OCI-LY7 (cell line): ENCODE measurements at regions not wholly inside any gene's neighbourhood (a gene's known extent, or its start where the extent isn't known, plus 50 kb on each side); places are given as distances from the start of the nearest gene placed in this dataset.

Source experiments
- BruUV-seq: library from RNA; stranded (reverse); fragments of 400-500 nt; replicated peaks from 2 replicates; lab custom pipeline; 2021; lab: Mats Ljungman, UMichigan
- CTCF ChIA-PET: fragments of 300-600 bp; sonication (Branson Sonifier 250); formaldehyde crosslinking; loops from one replicate; lab custom pipeline; 2022; ENCODE audit warnings: antibody characterized with exemption; ENCODE audit not compliant: unreplicated experiment; lab: Charles Lee
- POLR2A ChIA-PET: fragments of 300-600 bp; sonication (Branson Sonifier 250); formaldehyde crosslinking; loops from one replicate; lab custom pipeline; 2022; ENCODE audit warnings: antibody characterized with exemption; lab: Charles Lee
- DNase-seq: peaks from one replicate; pipeline ENCODE4 v3.0.0-alpha.2; 2015; ENCODE audit warnings: low spot score
- H2AFZ ChIP-seq: fragments of 200-600 bp; sonication (generic), shearing (Covaris generic); 2 replicates; pipeline ENCODE4 v1.6.1; 2014; ENCODE audit warnings: mild to moderate bottlenecking, antibody characterized with exemption, low read length, moderate library complexity
- H3K27ac ChIP-seq: fragments of 200-600 bp; sonication (generic); 2 replicates; pipeline ENCODE4 v1.5.1; 2014; ENCODE audit warnings: mixed run types, low read depth, mild to moderate bottlenecking, moderate library complexity, low read length, inconsistent platforms; ENCODE audit not compliant: poor library complexity, severe bottlenecking
- H3K36me3 ChIP-seq: fragments of 200-600 bp; sonication (generic); 2 replicates; pipeline ENCODE4 v1.6.1; 2014; ENCODE audit warnings: mild to moderate bottlenecking, antibody characterized with exemption, low read length, moderate library complexity, mixed read lengths; ENCODE audit not compliant: insufficient read depth
- H3K4me1 ChIP-seq: fragments of 200-600 bp; sonication (generic); 2 replicates; pipeline ENCODE4 v1.5.1; 2014; ENCODE audit warnings: mild to moderate bottlenecking, low read length; ENCODE audit not compliant: insufficient read depth, poor library complexity, severe bottlenecking
- H3K4me2 ChIP-seq: fragments of 200-600 bp; sonication (generic); 2 replicates; pipeline ENCODE4 v1.6.1; 2014; ENCODE audit warnings: mild to moderate bottlenecking, low read length
- H3K4me3 ChIP-seq: fragments of 200-600 bp; sonication (generic); 2 replicates; pipeline ENCODE4 v1.5.1; 2014; ENCODE audit warnings: mild to moderate bottlenecking, low read depth, low read length; ENCODE audit not compliant: poor library complexity, severe bottlenecking
- H3K79me2 ChIP-seq: fragments of 200-600 bp; sonication (generic); 2 replicates; pipeline ENCODE4 v1.6.1; 2016; ENCODE audit warnings: low read depth, mild to moderate bottlenecking, low read length, moderate library complexity, mixed read lengths; ENCODE audit not compliant: insufficient read depth
- H3K9me2 ChIP-seq: fragments of 200-600 bp; sonication (generic); 2 replicates; pipeline ENCODE4 v1.6.1; 2016; ENCODE audit warnings: mild to moderate bottlenecking, low read length, mixed read lengths; ENCODE audit not compliant: insufficient read depth
- H3K9me3 ChIP-seq: fragments of 200-600 bp; sonication (generic); 2 replicates; pipeline ENCODE4 v1.6.1; 2014; ENCODE audit warnings: mild to moderate bottlenecking, mixed run types, low read length, mixed read lengths
- H4K20me1 ChIP-seq: fragments of 200-600 bp; sonication (generic); 2 replicates; pipeline ENCODE4 v1.6.1; 2014; ENCODE audit warnings: mild to moderate bottlenecking, antibody characterized with exemption, low read length, moderate library complexity, mixed read lengths; ENCODE audit not compliant: insufficient read depth
- EZH2phosphoT487 ChIP-seq: fragments of 200-600 bp; sonication (generic); IDR thresholded peaks from 2 replicates; pipeline ENCODE4 v1.6.1; 2018; ENCODE audit warnings: low read depth, borderline replicate concordance, mild to moderate bottlenecking, mixed run types, antibody characterized with exemption, low read length, moderate library complexity, mixed read lengths
- intact Hi-C: fragments of 100-400 bp; cut with micrococcal nuclease; formaldehyde crosslinking; loops from one replicate; pipeline ENCODE4 v1.10.0; 2022; ENCODE audit not compliant: unreplicated experiment
- TF ChIP-seq, protein P1 (sequence below): fragments of 200-600 bp; sonication (generic); conservative IDR thresholded peaks from 2 replicates; pipeline ENCODE4 v1.5.1; 2014; ENCODE audit warnings: mild to moderate bottlenecking, antibody characterized with exemption, low read length, moderate library complexity, mixed read lengths

DNA sequence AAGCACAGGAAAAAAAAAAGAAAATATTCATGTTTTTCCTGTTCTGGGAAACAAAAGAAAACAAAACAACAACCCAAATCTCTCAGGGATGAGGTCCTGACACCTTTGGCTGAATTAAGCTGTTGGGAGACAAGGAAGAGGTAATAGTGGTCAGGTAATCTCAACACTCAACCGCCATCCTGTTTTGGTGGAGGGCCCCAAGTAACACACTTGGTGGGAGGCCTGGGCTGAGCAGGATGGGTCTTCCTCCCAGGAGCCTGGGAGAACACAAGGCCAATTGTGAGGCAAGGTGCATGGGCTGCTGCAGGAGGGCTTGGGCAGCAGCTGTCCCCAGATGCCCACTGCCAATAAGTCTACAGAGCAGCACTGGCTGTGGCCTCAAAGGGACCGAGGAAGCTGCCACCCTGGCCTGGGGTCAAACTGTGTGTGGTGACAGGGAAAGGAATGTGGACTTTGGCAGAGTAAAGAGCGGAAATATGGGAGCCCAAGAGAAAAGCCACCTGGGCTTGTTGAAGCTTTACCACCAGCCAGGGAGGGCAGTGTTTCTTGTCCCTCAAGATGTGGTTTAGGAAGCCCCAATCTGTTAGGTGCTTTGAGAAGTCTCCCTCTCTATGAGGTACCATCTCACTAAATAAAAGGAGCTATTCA lies 93.5 kb upstream of the SLC25A13 start:
- peak overlapping the region; percentile 78 for H2AFZ ChIP-seq
- POLR2A ChIA-PET, result interaction anchor here (0.6 kb wide), 1 partner anchor 275 kb away, joined by 3 read pairs; no protein-coding TSS in a partner anchor
- CTCF ChIA-PET, result no interaction called here
- TF ChIP-seq, protein P1, sequence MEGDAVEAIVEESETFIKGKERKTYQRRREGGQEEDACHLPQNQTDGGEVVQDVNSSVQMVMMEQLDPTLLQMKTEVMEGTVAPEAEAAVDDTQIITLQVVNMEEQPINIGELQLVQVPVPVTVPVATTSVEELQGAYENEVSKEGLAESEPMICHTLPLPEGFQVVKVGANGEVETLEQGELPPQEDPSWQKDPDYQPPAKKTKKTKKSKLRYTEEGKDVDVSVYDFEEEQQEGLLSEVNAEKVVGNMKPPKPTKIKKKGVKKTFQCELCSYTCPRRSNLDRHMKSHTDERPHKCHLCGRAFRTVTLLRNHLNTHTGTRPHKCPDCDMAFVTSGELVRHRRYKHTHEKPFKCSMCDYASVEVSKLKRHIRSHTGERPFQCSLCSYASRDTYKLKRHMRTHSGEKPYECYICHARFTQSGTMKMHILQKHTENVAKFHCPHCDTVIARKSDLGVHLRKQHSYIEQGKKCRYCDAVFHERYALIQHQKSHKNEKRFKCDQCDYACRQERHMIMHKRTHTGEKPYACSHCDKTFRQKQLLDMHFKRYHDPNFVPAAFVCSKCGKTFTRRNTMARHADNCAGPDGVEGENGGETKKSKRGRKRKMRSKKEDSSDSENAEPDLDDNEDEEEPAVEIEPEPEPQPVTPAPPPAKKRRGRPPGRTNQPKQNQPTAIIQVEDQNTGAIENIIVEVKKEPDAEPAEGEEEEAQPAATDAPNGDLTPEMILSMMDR, result no peak
- no peak for TF ChIP-seq EZH2phosphoT487
- H3K4me3 ChIP-seq, result no peak overlapping the region
- DNase-seq, result no peak
- H3K9me2 ChIP-seq, result no peaks in the 10 kb centered on the region
- H3K27ac ChIP-seq, result no peak overlapping the region
- H3K9me3 ChIP-seq, result no peaks in the 10 kb centered on the region
- H4K20me1 ChIP-seq, result no peaks in the 10 kb centered on the region
- H3K79me2 ChIP-seq, result no peaks in the 10 kb centered on the region
- peaks cover 23% of the 10 kb centered on the region for H3K4me1 ChIP-seq
- BruUV-seq, result no TSS peak
- H3K36me3 ChIP-seq, result no peaks in the 10 kb centered on the region
- intact Hi-C loops, result loop anchor here (1.0 to 10.0 kb wide), 2 partner anchors 501 to 612 kb away; no protein-coding TSS in a partner anchor
- no peak overlapping the region for H3K4me2 ChIP-seq

DNA sequence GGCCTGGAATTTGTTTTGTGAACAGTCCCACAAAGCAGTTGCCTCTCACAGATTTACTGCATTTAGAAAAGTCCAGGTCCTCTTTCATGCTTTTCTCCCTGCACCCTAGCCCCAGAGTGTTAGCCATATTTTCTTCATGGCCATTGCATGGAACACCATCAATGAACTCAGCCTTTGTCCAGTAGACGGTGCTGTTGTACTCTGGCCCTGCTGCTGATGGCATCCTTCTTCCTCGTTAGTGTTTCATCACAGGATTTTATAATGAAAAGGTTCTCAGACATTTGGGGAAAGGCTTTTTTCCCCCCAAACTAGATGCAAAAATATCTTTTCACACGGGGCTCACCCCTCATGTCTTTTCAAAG lies 93.0 kb upstream of the SLC25A13 start:
- intact Hi-C loops, result loop anchor here (1.0 to 10.0 kb wide), 2 partner anchors 500 to 612 kb away; no protein-coding TSS in a partner anchor
- no peaks in the 10 kb centered on the region for H3K9me3 ChIP-seq
- TF ChIP-seq EZH2phosphoT487, result no peak
- TF ChIP-seq, protein P1, result peak; percentile 79
- ChIA-PET CTCF (no interaction called here), POLR2A (no interaction called here)
- H3K79me2 ChIP-seq, result no peaks in the 10 kb centered on the region
- H3K27ac ChIP-seq, result no peak overlapping the region
- H3K4me2 ChIP-seq, result no peak overlapping the region
- DNase-seq, result peak; percentile 53
- no peaks in the 10 kb centered on the region for H4K20me1 ChIP-seq
- no peak overlapping the region for H3K4me3 ChIP-seq
- peak overlapping the region; percentile 78 for H2AFZ ChIP-seq
- H3K9me2 ChIP-seq, result no peaks in the 10 kb centered on the region
- H3K4me1 ChIP-seq, result peaks cover 18% of the 10 kb centered on the region
- no peaks in the 10 kb centered on the region for H3K36me3 ChIP-seq
- no TSS peak for BruUV-seq
